Right renal cortex interstitium (tissue), 3 donors: ENCODE measurements at regions not wholly inside any gene's neighbourhood (a gene's known extent, or its start where the extent isn't known, plus 50 kb on each side); places are given as distances from the start of the nearest gene placed in this dataset.
"Not testable (repeated sequence)": the region's sequence is repeated elsewhere in the genome, so short reads cannot be mapped to it uniquely, and the experiment has no call there.

Experiments
- DNase-seq, 3 donors: peaks; one replicate each; pipeline ENCODE4 v3.0.0-alpha.2; 2013; ENCODE audit warnings: low read depth in 3 of 3, low spot score in 2 of 3

- no peak for DNase-seq
Measured at GRCh38 chr1:166766942-166767341, 72.3 kb upstream of the POGK start.

DNA sequence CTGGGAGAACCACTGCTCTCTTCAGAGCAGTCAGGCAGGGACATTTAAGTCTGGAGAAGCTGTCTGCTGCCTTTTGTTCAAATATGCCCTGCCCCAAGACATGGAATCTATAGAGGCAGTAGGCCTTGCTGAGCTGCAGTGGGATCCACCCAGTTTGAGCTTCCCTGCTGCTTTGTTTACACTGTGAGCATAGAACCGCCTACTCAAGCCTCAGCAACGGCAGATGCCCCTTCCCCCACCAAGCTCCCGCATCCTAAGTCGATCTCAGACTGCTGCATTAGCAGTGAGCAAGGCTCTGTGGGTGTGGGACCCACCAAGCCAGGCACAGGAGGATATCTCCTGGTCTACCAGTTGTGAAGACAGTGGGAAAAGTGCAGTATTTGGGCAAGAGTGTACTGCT, 54.6 kb upstream of the POGK start:
- not testable (repeated sequence) for DNase-seq

DNA sequence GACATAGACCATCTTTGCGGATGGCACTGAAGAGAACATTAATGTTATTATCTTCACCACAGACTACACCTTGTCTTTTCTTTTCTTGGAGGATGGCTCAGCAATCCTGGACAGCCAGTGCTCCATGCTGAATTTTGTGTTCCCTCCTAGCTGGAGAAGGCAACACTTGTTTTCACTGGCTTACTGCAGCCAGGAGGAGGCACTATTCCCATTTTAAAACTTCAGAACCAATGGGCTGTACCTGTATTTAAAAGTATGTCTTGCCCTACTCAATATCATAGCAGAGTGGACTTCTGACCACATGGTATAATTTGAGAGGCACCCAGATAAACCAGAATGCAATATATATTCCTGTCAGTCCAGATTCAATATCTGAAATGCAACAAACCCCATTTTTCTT, 53.3 kb upstream of the POGK start:
- no peak for DNase-seq

- DNase-seq, result no peak
Measured at GRCh38 chr1:166789286-166789685, 50.0 kb upstream of the POGK start.
